ENCODE measurements at regions not wholly inside any gene's neighbourhood (a gene's known extent, or its start where the extent isn't known, plus 50 kb on each side); places are given as distances from the start of the nearest gene placed in this dataset.

DNA sequence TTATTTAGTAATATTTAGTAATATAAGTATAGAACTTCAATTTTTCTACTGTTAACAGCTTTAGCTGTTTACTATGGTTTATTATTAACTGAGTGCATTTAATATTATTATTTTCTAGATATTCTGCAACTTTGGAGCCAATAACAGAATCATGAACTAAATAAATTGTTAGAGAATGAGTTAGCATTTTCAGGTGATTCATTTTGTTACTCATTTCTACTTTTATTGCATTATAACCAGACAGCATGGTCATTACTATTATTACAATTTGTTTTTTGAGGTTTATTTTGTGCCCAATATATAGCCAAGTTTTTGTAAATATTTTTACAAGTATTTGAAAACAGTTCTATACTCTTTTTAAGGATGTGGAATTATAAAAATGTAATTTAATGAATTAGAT, 279.6 kb downstream of the SQOR start (continued):
- no peak for TF ChIP-seq ATF2 (IDR thresholded peaks at IDR 0.05; ENCODE audit: low read length)

Measured in H1 (cell line).